ENCODE measurements at regions not wholly inside any gene's neighbourhood (a gene's known extent, or its start where the extent isn't known, plus 50 kb on each side); places are given as distances from the start of the nearest gene placed in this dataset.

DNA sequence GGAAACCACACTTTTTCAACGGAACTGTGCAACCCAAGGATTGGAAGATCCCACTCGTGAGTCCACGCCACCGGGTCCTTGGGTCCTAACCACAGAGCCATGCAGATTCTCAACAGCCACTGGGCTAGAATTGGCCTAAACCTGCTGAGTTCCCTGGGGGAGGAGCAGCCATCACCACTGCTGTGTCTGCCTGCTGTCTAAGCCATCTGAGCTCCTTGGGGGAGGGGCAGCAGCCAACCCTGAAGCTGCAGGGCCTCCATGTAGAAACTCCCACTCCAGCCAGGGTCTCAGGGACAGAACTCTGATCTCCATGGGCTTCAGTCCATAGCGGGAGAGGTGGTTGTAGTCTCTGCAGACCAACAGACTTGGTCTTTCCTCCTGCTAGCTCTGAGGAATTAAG, 154.6 kb upstream of the VGLL2 start:
- DNase-seq (no peak), ATAC-seq (ENCODE audit: low read depth in 2 of 2) (no peak)
- Mint-ChIP-seq H3K27me3 (no peaks in the 10 kb centered on the region), H3K4me1 (no peaks in the 10 kb centered on the region), H3K27ac (no peak overlapping the region), H3K9me3 (peaks cover 12 to 42% (median 17%) of the 10 kb centered on the region in 7 donors), H3K4me3 (no peak overlapping the region), H3K36me3 (no peaks in the 10 kb centered on the region)

DNA sequence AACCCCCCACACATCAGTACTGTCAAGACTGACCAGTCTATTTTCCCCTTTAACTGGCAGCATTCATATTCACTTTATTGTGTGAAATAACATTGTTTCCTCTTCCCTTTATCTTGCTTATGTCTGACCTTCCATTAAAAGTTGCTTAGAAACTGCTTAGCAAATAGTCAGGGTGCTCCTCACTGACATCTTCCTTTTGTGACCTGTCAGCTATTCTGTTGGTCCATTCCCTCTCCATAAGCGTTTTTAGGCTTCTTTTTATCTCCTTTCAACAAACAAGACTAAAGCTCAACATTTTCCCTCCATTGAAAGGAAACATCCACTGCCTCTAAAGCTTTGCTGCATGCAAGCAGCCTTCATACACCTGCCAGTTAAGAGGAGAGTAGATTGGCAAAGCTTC, 147.7 kb upstream of the VGLL2 start:
- Mint-ChIP-seq H3K36me3 (no peaks in the 10 kb centered on the region), H3K27me3 (no peaks in the 10 kb centered on the region), H3K9me3 (peaks cover 4 to 24% (median 14%) of the 10 kb centered on the region in 7 donors), H3K27ac (no peak overlapping the region), H3K4me3 (no peak overlapping the region), H3K4me1 (no peaks in the 10 kb centered on the region)
- no peak for DNase-seq
- ATAC-seq (ENCODE audit: low read depth in 2 of 2): no peak

DNA sequence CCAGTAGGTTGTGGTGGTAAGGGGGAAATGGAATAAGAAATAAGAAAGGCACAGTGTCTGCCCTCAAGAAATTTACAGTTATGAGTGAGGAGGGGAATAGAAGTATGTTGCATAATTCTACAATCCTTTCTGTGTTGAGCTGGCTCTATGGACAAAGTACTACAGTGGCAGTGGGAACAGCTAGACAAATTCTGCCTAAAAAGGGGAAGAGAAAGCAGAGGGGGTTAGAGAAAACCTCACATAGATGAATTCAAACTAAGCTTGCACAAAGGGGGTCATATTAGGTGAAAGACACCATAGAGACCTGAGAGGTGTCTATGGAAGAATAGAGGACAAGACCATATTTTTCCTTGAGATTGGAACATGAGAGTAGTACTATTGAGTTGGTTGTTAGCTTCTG, 146.9 kb upstream of the VGLL2 start:
- no peak overlapping the region for H3K27ac Mint-ChIP-seq
- DNase-seq: no peak
- peaks cover 0 to 29% (median 11%) of the 10 kb centered on the region in 7 donors for H3K9me3 Mint-ChIP-seq
- H3K27me3 Mint-ChIP-seq: no peaks in the 10 kb centered on the region
- H3K4me3 Mint-ChIP-seq: no peak overlapping the region
- no peak for ATAC-seq (ENCODE audit: low read depth in 2 of 2)
- H3K4me1 Mint-ChIP-seq: no peaks in the 10 kb centered on the region
- no peaks in the 10 kb centered on the region for H3K36me3 Mint-ChIP-seq

GRCh38 chr6:117126213-117126612, 139.1 kb upstream of the VGLL2 start:
- Mint-ChIP-seq H3K9me3 (peaks cover 0 to 20% (median 5%) of the 10 kb centered on the region in 7 donors), H3K36me3 (no peaks in the 10 kb centered on the region), H3K4me3 (no peak overlapping the region), H3K4me1 (no peaks in the 10 kb centered on the region), H3K27me3 (no peaks in the 10 kb centered on the region), H3K27ac (no peak overlapping the region)
- ATAC-seq (ENCODE audit: low read depth in 2 of 2): no peak
- no peak for DNase-seq

DNA sequence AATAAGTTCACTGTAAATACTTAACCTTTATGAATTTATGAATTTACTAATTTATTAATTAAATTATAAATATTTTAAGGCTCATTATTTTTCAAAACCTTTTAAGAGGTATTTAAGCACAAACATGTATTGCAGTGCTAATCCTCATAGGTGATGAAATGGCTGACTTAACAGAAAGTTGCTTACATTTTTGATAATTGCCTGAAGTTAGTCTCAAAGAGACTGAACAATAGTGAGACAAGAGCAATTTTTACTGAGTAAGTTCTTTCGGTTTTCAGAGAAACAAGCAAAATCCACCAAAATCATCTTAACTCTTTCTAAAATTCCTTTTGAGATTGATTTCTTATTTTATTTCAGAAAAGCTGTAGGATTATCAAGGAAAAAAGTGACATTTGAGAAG, 137.3 kb upstream of the VGLL2 start:
- DNase-seq (no peak), ATAC-seq (ENCODE audit: low read depth in 2 of 2) (no peak)
- Mint-ChIP-seq H3K27ac (no peak overlapping the region), H3K9me3 (peaks cover 0 to 16% (median 3%) of the 10 kb centered on the region in 7 donors), H3K27me3 (no peaks in the 10 kb centered on the region), H3K36me3 (no peaks in the 10 kb centered on the region), H3K4me3 (no peak overlapping the region), H3K4me1 (no peaks in the 10 kb centered on the region)

GRCh38 chr6:117130125-117130524, 135.2 kb upstream of the VGLL2 start:
- no peak overlapping the region for H3K4me3 Mint-ChIP-seq
- ATAC-seq (ENCODE audit: low read depth in 2 of 2): no peak
- H3K4me1 Mint-ChIP-seq: no peaks in the 10 kb centered on the region
- H3K9me3 Mint-ChIP-seq: peaks cover 0 to 13% (median 0%) of the 10 kb centered on the region in 7 donors
- no peak for DNase-seq
- no peak overlapping the region for H3K27ac Mint-ChIP-seq
- H3K27me3 Mint-ChIP-seq: no peaks in the 10 kb centered on the region
- no peaks in the 10 kb centered on the region for H3K36me3 Mint-ChIP-seq

- no peak overlapping the region for H3K4me3 Mint-ChIP-seq
- no peaks in the 10 kb centered on the region for H3K4me1 Mint-ChIP-seq
- no peak for ATAC-seq (ENCODE audit: low read depth in 2 of 2)
- no peak overlapping the region for H3K27ac Mint-ChIP-seq
- H3K27me3 Mint-ChIP-seq: no peaks in the 10 kb centered on the region
- peaks cover 0 to 10% (median 4%) of the 10 kb centered on the region in 7 donors for H3K9me3 Mint-ChIP-seq
- DNase-seq: no peak
- H3K36me3 Mint-ChIP-seq: no peaks in the 10 kb centered on the region
These were observed 128.7 kb upstream of the VGLL2 start for GRCh38 chr6:117136702-117137101.

DNA sequence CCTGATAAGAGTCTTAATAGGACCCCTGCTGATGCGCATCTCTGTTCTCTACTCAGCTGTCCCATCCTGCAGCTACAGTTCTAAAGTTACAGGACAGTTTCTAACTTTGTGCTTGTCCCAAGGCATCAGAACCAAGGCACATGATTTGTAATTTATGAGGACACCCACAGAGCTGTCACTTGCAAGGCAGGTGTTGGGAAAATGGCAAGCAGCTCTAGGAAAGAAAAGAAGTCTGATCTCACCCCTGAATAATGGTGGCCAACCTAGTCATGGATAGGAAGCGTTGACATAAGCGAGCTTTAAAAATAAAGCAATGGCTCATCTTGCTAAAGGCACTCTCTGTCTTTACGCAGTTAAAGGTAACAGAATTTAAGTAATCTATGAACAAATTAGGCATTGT, 127.6 kb upstream of the VGLL2 start:
- Mint-ChIP-seq H3K4me3 (no peak overlapping the region), H3K9me3 (peaks cover 0 to 14% (median 7%) of the 10 kb centered on the region in 7 donors), H3K27ac (no peak overlapping the region), H3K27me3 (no peaks in the 10 kb centered on the region), H3K36me3 (no peaks in the 10 kb centered on the region), H3K4me1 (no peaks in the 10 kb centered on the region)
- ATAC-seq (ENCODE audit: low read depth in 2 of 2): no peak
- DNase-seq: no peak

DNA sequence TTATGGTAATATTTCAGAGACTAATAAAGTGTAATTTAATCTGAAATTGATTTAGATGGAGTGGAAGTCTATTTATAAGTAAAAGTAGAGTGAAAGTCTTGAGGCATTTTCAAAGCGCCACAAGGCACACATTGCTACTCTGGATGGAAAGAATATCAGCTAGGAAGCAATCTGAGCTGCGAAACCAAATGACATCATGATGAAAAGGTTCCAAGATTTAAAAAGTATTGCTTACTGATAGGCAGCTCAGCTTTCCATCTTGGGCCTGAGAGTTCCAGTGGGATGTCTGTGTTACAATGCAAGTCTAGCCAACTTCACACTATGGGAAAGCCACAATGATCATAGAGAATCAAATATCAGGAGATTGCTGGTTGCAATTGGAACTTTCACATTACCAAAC, 126.9 kb upstream of the VGLL2 start:
- Mint-ChIP-seq H3K9me3 (peaks cover 0 to 14% (median 7%) of the 10 kb centered on the region in 7 donors), H3K36me3 (no peaks in the 10 kb centered on the region), H3K4me3 (no peak overlapping the region), H3K4me1 (no peaks in the 10 kb centered on the region), H3K27ac (no peak overlapping the region), H3K27me3 (no peaks in the 10 kb centered on the region)
- ATAC-seq (ENCODE audit: low read depth in 2 of 2) (no peak), DNase-seq (no peak)

DNA sequence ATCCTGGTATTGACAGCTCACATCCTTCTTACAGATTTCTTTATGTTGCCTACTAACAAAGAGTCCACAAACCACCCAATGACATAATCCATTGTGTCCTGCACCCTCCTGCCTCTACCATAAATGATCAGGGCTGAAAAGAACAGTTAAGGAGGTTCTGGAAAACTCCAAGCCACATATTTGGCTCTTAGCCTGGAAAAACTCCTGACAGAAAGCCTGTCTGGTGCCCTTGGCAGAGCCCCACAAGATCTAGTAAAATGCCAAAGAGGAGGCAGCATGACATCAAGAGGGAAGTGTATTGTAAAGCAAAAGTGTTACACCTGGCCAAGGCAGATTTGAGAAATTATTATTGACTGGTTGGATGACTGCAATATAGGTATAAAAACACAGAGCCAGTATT, 126.4 kb upstream of the VGLL2 start:
- no peak for DNase-seq
- Mint-ChIP-seq H3K27ac (no peak overlapping the region), H3K9me3 (peaks cover 3 to 14% (median 7%) of the 10 kb centered on the region in 7 donors), H3K4me1 (no peaks in the 10 kb centered on the region), H3K27me3 (no peaks in the 10 kb centered on the region), H3K4me3 (no peak overlapping the region), H3K36me3 (no peaks in the 10 kb centered on the region)
- ATAC-seq (ENCODE audit: low read depth in 2 of 2): no peak

GRCh38 chr6:117142142-117142541, 123.2 kb upstream of the VGLL2 start:
- H3K36me3 Mint-ChIP-seq: peaks cover 5 to 7% of the 10 kb centered on the region in 2 donors
- H3K27ac Mint-ChIP-seq: no peak overlapping the region
- H3K27me3 Mint-ChIP-seq: no peaks in the 10 kb centered on the region
- ATAC-seq (ENCODE audit: low read depth in 2 of 2): no peak
- DNase-seq: no peak
- no peak overlapping the region for H3K4me3 Mint-ChIP-seq
- H3K9me3 Mint-ChIP-seq: peaks cover 14 to 33% (median 17%) of the 10 kb centered on the region in 7 donors
- H3K4me1 Mint-ChIP-seq: no peaks in the 10 kb centered on the region

- Mint-ChIP-seq H3K9me3 (peaks cover 11 to 27% (median 14%) of the 10 kb centered on the region in 7 donors), H3K27me3 (no peaks in the 10 kb centered on the region), H3K27ac (no peak overlapping the region), H3K4me1 (no peaks in the 10 kb centered on the region), H3K4me3 (no peak overlapping the region), H3K36me3 (peaks cover 5 to 7% of the 10 kb centered on the region in 2 donors)
- ATAC-seq (ENCODE audit: low read depth in 2 of 2): no peak
- DNase-seq: no peak
These were observed 122.4 kb upstream of the VGLL2 start for GRCh38 chr6:117142995-117143394.

- H3K4me3 Mint-ChIP-seq: no peak overlapping the region
- no peaks in the 10 kb centered on the region for H3K4me1 Mint-ChIP-seq
- no peak for DNase-seq
- H3K27me3 Mint-ChIP-seq: no peaks in the 10 kb centered on the region
- H3K27ac Mint-ChIP-seq: no peak overlapping the region
- no peak for ATAC-seq (ENCODE audit: low read depth in 2 of 2)
- peaks cover 11 to 31% (median 14%) of the 10 kb centered on the region in 7 donors for H3K9me3 Mint-ChIP-seq
- H3K36me3 Mint-ChIP-seq: peaks cover 5 to 7% of the 10 kb centered on the region in 2 donors
These were observed 121.7 kb upstream of the VGLL2 start for GRCh38 chr6:117143647-117144046.

DNA sequence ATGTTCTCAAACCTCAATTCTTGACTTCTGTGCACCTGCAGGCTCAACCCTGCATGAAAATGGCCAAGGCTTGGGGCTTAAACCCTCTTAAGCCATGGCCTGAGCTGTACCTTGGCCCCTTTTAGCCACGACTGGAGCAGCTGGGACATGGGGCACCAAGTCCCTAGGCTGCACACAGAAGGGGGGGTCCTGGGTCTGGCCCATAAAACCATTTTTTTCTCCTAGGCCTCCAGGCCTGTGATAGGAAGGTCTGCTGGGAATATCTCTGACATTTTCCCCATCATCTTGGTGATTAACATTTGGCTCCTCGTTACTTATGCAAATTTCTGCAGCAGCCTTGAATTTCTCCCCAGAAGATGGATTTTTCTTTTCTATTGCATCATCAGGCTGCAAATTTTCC, 119.4 kb upstream of the VGLL2 start:
- Mint-ChIP-seq H3K27ac (no peak overlapping the region), H3K4me3 (no peak overlapping the region), H3K9me3 (peaks cover 12 to 46% (median 17%) of the 10 kb centered on the region in 7 donors), H3K27me3 (no peaks in the 10 kb centered on the region), H3K4me1 (no peaks in the 10 kb centered on the region), H3K36me3 (peaks cover 5 to 7% of the 10 kb centered on the region in 2 donors)
- DNase-seq (no peak), ATAC-seq (ENCODE audit: low read depth in 2 of 2) (no peak)

DNA sequence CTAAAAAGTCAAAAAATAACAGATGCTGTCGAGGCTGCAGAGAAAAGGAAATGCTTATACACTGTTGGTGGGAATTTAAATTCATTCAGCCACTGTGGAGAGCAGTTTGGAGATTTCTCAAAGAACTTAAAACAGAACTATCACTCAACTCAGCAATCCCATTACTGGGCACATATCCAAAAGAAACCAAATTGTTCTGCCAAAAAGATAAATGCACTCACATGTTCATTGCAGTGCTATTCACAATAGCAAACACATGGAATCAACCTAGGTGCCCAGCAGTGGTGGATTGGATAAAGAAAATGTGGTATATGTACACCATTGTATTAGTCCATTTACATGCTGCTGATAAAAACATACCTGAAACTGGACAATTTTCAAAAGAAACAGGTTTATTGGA, 116.0 kb upstream of the VGLL2 start:
- peaks cover 5 to 16% of the 10 kb centered on the region in 2 donors for H3K36me3 Mint-ChIP-seq

More for the DNA sequence above, 116.0 kb upstream of the VGLL2 start:
- Mint-ChIP-seq H3K27ac (no peak overlapping the region), H3K27me3 (no peaks in the 10 kb centered on the region), H3K4me1 (no peaks in the 10 kb centered on the region), H3K4me3 (no peak overlapping the region), H3K9me3 (peaks cover 17 to 55% (median 22%) of the 10 kb centered on the region in 7 donors)
- ATAC-seq (ENCODE audit: low read depth in 2 of 2) (no peak), DNase-seq (no peak)
